ENCODE measurements at regions not wholly inside any gene's neighbourhood (a gene's known extent, or its start where the extent isn't known, plus 50 kb on each side); places are given as distances from the start of the nearest gene placed in this dataset.

- no peak for TF ChIP-seq CTCF (IDR thresholded peaks at IDR 0.05; ENCODE audit: control extremely low read depth in 1 of 3, insufficient read depth in 1 of 3, low read depth in 1 of 3, low read length in 3 of 3)
Observed at GRCh38 chr6:95487817-95488216, 89.5 kb upstream of the MANEA start (continued).
